HG03342 (cell line): ENCODE measurements at regions not wholly inside any gene's neighbourhood (a gene's known extent, or its start where the extent isn't known, plus 50 kb on each side); places are given as distances from the start of the nearest gene placed in this dataset.

Experiments
- ATAC-seq: cut with Tn5 transposase; IDR thresholded peaks from one replicate; pipeline ENCODE4 v1.9.1; 2021; ENCODE audit warnings: mild to moderate bottlenecking, moderate library complexity; ENCODE audit not compliant: unreplicated experiment

- no peak for ATAC-seq
These were observed 522.9 kb upstream of the SLIT2 start for GRCh38 chr4:19728773-19729172.

GRCh38 chr4:19727141-19727540 is 524.6 kb upstream of the SLIT2 start:
- ATAC-seq, result no peak

- no peak for ATAC-seq
These were observed 526.6 kb upstream of the SLIT2 start for GRCh38 chr4:19725130-19725529.

GRCh38 chr4:19722404-19722803 is 529.3 kb upstream of the SLIT2 start:
- ATAC-seq, result no peak

GRCh38 chr4:19721587-19721986 is 530.1 kb upstream of the SLIT2 start:
- ATAC-seq, result no peak

GRCh38 chr4:19720610-19721009 is 531.1 kb upstream of the SLIT2 start:
- no peak for ATAC-seq

- no peak for ATAC-seq
These were observed 531.5 kb upstream of the SLIT2 start for GRCh38 chr4:19720190-19720589.

GRCh38 chr4:19711871-19712270 is 539.8 kb upstream of the SLIT2 start:
- no peak for ATAC-seq

- no peak for ATAC-seq
These were observed 543.8 kb upstream of the SLIT2 start for GRCh38 chr4:19707876-19708275.

- ATAC-seq, result no peak
These were observed 548.3 kb upstream of the SLIT2 start for GRCh38 chr4:19703391-19703790.

GRCh38 chr4:19700992-19701391 is 550.7 kb upstream of the SLIT2 start:
- ATAC-seq, result no peak

GRCh38 chr4:19698961-19699360 is 552.7 kb upstream of the SLIT2 start:
- no peak for ATAC-seq

GRCh38 chr4:19694812-19695211 is 556.9 kb upstream of the SLIT2 start:
- ATAC-seq, result no peak

GRCh38 chr4:19693936-19694570 is 557.7 kb upstream of the SLIT2 start:
- ATAC-seq, result no peak

- ATAC-seq, result no peak
These were observed 562.2 kb upstream of the SLIT2 start for GRCh38 chr4:19689511-19689910.

- no peak for ATAC-seq
These were observed 565.2 kb upstream of the SLIT2 start for GRCh38 chr4:19686456-19686855.

- ATAC-seq, result no peak
These were observed 567.6 kb upstream of the SLIT2 start for GRCh38 chr4:19684084-19684483.

GRCh38 chr4:19683426-19683825 is 568.3 kb upstream of the SLIT2 start:
- no peak for ATAC-seq

- no peak for ATAC-seq
These were observed 574.5 kb upstream of the SLIT2 start for GRCh38 chr4:19677211-19677610.

- no peak for ATAC-seq
These were observed 576.4 kb upstream of the SLIT2 start for GRCh38 chr4:19675172-19675811.

- ATAC-seq, result no peak
These were observed 592.6 kb upstream of the SLIT2 start for GRCh38 chr4:19659101-19659500.

GRCh38 chr4:19657856-19658255 is 593.8 kb upstream of the SLIT2 start:
- no peak for ATAC-seq

GRCh38 chr4:19655666-19656065 is 596.0 kb upstream of the SLIT2 start:
- no peak for ATAC-seq
